IMR-90 (cell line): ENCODE measurements at regions not wholly inside any gene's neighbourhood (a gene's known extent, or its start where the extent isn't known, plus 50 kb on each side); places are given as distances from the start of the nearest gene placed in this dataset.

Source experiments
- ATAC-seq: fragments of 200-7000 bp; cut with Tn5 transposase; 2 replicates; pipeline ENCODE4 v1.9.1; 2020; ENCODE audit warnings: low read depth, mild to moderate bottlenecking, moderate library complexity
- BruUV-seq: library from RNA; stranded (reverse); fragments of 400-500 nt; replicated peaks from 2 replicates; lab custom pipeline; 2021; lab: Mats Ljungman, UMichigan
- CTCF ChIA-PET: fragments of 300-600 bp; formaldehyde crosslinking; extraction: SDS; loops from one replicate; lab custom pipeline; 2021; ENCODE audit warnings: antibody characterized with exemption; lab: Yijun Ruan, JAX
- POLR2A ChIA-PET: fragments of 300-600 bp; sonication (Branson Sonifier 250); formaldehyde crosslinking; loops from one replicate; lab custom pipeline; 2022; ENCODE audit warnings: antibody characterized with exemption; ENCODE audit not compliant: unreplicated experiment; lab: Charles Lee
- DNase-seq: peaks from one replicate; pipeline ENCODE4 v3.0.0; 2013
- H2AFZ ChIP-seq: replicated peaks from 2 replicates; pipeline ENCODE3; 2013; ENCODE audit warnings: low read length, mild to moderate bottlenecking; ENCODE audit not compliant: poor library complexity
- H2AK5ac ChIP-seq: 2 replicates; pipeline ENCODE4 v1.6.1; 2013; ENCODE audit warnings: low read depth, low read length, inconsistent platforms
- H2AK9ac ChIP-seq: replicated peaks from 2 replicates; pipeline ENCODE3; 2013; ENCODE audit warnings: mild to moderate bottlenecking, low read depth, low read length, moderate library complexity; ENCODE audit not compliant: poor library complexity
- H2BK120ac ChIP-seq: 2 replicates; pipeline ENCODE4 v1.6.1; 2013; ENCODE audit warnings: low read depth, low read length, inconsistent platforms
- H2BK15ac ChIP-seq: 3 replicates; pipeline ENCODE4 v1.6.1; 2013; ENCODE audit warnings: low read depth, low read length, inconsistent platforms
- H2BK20ac ChIP-seq: 2 replicates; pipeline ENCODE4 v1.6.1; 2013; ENCODE audit warnings: low read depth, mild to moderate bottlenecking, inconsistent platforms, low read length, moderate library complexity
- H2BK5ac ChIP-seq: 2 replicates; pipeline ENCODE4 v1.6.1; 2013; ENCODE audit warnings: mild to moderate bottlenecking, low read depth, low read length, inconsistent platforms; ENCODE audit not compliant: poor library complexity, severe bottlenecking
- H3K14ac ChIP-seq: replicated peaks from 2 replicates; pipeline ENCODE4 v1.6.1; 2013; ENCODE audit warnings: low read depth, low read length, inconsistent platforms
- H3K18ac ChIP-seq: 2 replicates; pipeline ENCODE4 v1.6.1; 2013; ENCODE audit warnings: low read depth, low read length, control low read depth
- H3K23ac ChIP-seq: 2 replicates; pipeline ENCODE4 v1.6.1; 2013; ENCODE audit warnings: low read depth, low read length, inconsistent platforms
- H3K27ac ChIP-seq: 2 replicates; pipeline ENCODE4 v1.5.1; 2013; ENCODE audit warnings: mild to moderate bottlenecking, control low read depth, low read length; ENCODE audit not compliant: insufficient read depth
- H3K27me3 ChIP-seq: 2 replicates; pipeline ENCODE4 v1.6.1; 2013; ENCODE audit warnings: low read length; ENCODE audit not compliant: control insufficient read depth, insufficient read depth
- H3K36me3 ChIP-seq: 2 replicates; pipeline ENCODE4 v1.6.1; 2013; ENCODE audit warnings: low read length, mixed read lengths; ENCODE audit not compliant: control insufficient read depth, insufficient read depth
- H3K4ac ChIP-seq: 2 replicates; pipeline ENCODE4 v1.6.1; 2013; ENCODE audit warnings: low read depth, low read length, inconsistent platforms
- H3K4me1 ChIP-seq: 2 replicates; pipeline ENCODE4 v1.6.1; 2013; ENCODE audit warnings: low read length, mixed read lengths; ENCODE audit not compliant: control insufficient read depth, insufficient read depth
- H3K4me2 ChIP-seq: 2 replicates; pipeline ENCODE4 v1.6.1; 2013; ENCODE audit warnings: low read depth, mild to moderate bottlenecking, control low read depth, low read length, moderate library complexity
- H3K4me3 ChIP-seq: 2 replicates; pipeline ENCODE4 v1.5.1; 2013; ENCODE audit warnings: low read depth, mild to moderate bottlenecking, control low read depth, low read length, moderate library complexity; ENCODE audit not compliant: insufficient read depth
- H3K56ac ChIP-seq: 2 replicates; pipeline ENCODE4 v1.6.1; 2013; ENCODE audit warnings: low read length, inconsistent platforms; ENCODE audit not compliant: insufficient read depth; ENCODE audit errors: extremely low read depth
- H3K79me1 ChIP-seq, 2 experiments: 2 replicates each; pipeline ENCODE4 v1.6.1; 2013; ENCODE audit warnings: low read length in 2 of 2, inconsistent platforms in 1 of 2, low read depth in 1 of 2
- H3K9ac ChIP-seq: 2 replicates; pipeline ENCODE4 v1.6.1; 2013; ENCODE audit warnings: low read depth, low read length, control low read depth
- H3K9me1 ChIP-seq: 2 replicates; pipeline ENCODE4 v1.6.1; 2013; ENCODE audit warnings: low read length, inconsistent platforms; ENCODE audit not compliant: insufficient read depth
- H3K9me3 ChIP-seq: 2 replicates; pipeline ENCODE4 v1.6.1; 2013; ENCODE audit warnings: low read length; ENCODE audit not compliant: control insufficient read depth, insufficient read depth
- H4K20me1 ChIP-seq: 2 replicates; pipeline ENCODE4 v1.6.1; 2013; ENCODE audit warnings: low read length, inconsistent platforms; ENCODE audit not compliant: insufficient read depth
- H4K5ac ChIP-seq: 2 replicates; pipeline ENCODE4 v1.6.1; 2013; ENCODE audit warnings: mild to moderate bottlenecking, low read depth, low read length, control low read depth
- H4K8ac ChIP-seq, 2 experiments: 2 replicates each; pipeline ENCODE4 v1.6.1; 2013; ENCODE audit warnings: low read depth in 2 of 2, low read length in 2 of 2, control low read depth in 1 of 2, inconsistent platforms in 1 of 2
- H4K91ac ChIP-seq: 2 replicates; pipeline ENCODE4 v1.6.1; 2013; ENCODE audit warnings: low read depth, low read length, inconsistent platforms; ENCODE audit not compliant: insufficient read depth
- BHLHE40 ChIP-seq: fragments of 150-350 bp; IDR thresholded peaks from 2 replicates; pipeline ENCODE4 v1.6.1; 2016; ENCODE audit warnings: mild to moderate bottlenecking, low read depth, low read length
- MAFK ChIP-seq: IDR thresholded peaks from 2 replicates; pipeline ENCODE4 v1.6.1; 2012; ENCODE audit warnings: low read depth, low read length, improper control_type of control experiment
- MXI1 ChIP-seq: IDR thresholded peaks from 2 replicates; pipeline ENCODE4 v1.6.1; 2012; ENCODE audit warnings: low read depth, mild to moderate bottlenecking, low read length, moderate library complexity, borderline replicate concordance
- RFX5 ChIP-seq: IDR thresholded peaks from 2 replicates; pipeline ENCODE4 v1.8.0; 2012; ENCODE audit warnings: low read depth, mild to moderate bottlenecking, low read length, moderate library complexity
- WGBS, 2 experiments: methylation state at CpG; one replicate each; pipeline versions ENCODE4 v1.1.5 to v1.1.7; 2013; ENCODE audit warnings: missing lambda C conversion rate in 2 of 2; ENCODE audit not compliant: insufficient read length in 1 of 2; ENCODE audit errors: extremely low coverage in 2 of 2; 5-methylcytosine and 5-hydroxymethylcytosine counted together
- dilution Hi-C: fragments of 300-500 bp; cut with HindIII; formaldehyde crosslinking; loops from one replicate; pipeline ENCODE4 v1.14.3; 2018; ENCODE audit warnings: low sequenced_read_pairs; ENCODE audit not compliant: unreplicated experiment
- in situ Hi-C: fragments of 300-500 bp; cut with MboI; formaldehyde crosslinking; loops from 3 replicates; pipeline ENCODE4 v1.14.3; 2019; ENCODE audit warnings: low sequenced_read_pairs, inconsistent platforms, mixed read lengths
- intact Hi-C: fragments of 100-400 bp; cut with micrococcal nuclease; formaldehyde crosslinking; loops from 2 replicates; pipeline ENCODE4 v1.10.0; 2022

GRCh38 chr4:152154433-152154832 lies 381.5 kb downstream of the FBXW7 start:
- Histone ChIP-seq H2AK5ac (no peak overlapping the region), H3K36me3 (no peaks in the 10 kb centered on the region), H3K56ac (no peak overlapping the region), H3K4me1 (no peaks in the 10 kb centered on the region), H3K27me3 (peaks cover 28% of the 10 kb centered on the region), H2BK120ac (no peak overlapping the region), H2BK15ac (no peak overlapping the region), H3K18ac (no peak overlapping the region), H4K5ac (no peak overlapping the region), H3K27ac (no peak overlapping the region), H2BK5ac (no peak overlapping the region), H3K4ac (no peak overlapping the region), H3K14ac (no peak overlapping the region), H2BK20ac (no peak overlapping the region), H4K91ac (no peak overlapping the region), H3K9ac (no peak overlapping the region), H3K9me3 (no peaks in the 10 kb centered on the region), H3K23ac (no peak overlapping the region), H2AK9ac (no peak overlapping the region), H4K20me1 (no peaks in the 10 kb centered on the region), H3K79me1 (no peaks in the 10 kb centered on the region), H3K4me2 (no peak overlapping the region), H4K8ac (no peak overlapping the region), H3K4me3 (no peak overlapping the region), H2AFZ (no peak overlapping the region), H3K9me1 (no peaks in the 10 kb centered on the region)
- no peak for ATAC-seq
- in situ Hi-C loops (no loop called here), dilution Hi-C loops (no loop called here), intact Hi-C loops (no loop called here)
- ChIA-PET CTCF (no interaction called here), POLR2A (no interaction called here)
- WGBS, 2 experiments, result 100% methylated on average over 1 of the region's 2 CpGs; no CpG with 5 or more reads in 1 of the 2 experiments
- no peak for DNase-seq
- no TSS peak for BruUV-seq
- no peak for TF ChIP-seq MXI1
- no peak for TF ChIP-seq BHLHE40
- no peak for TF ChIP-seq RFX5
- no peak for TF ChIP-seq MAFK
